ENCODE measurements at regions not wholly inside any gene's neighbourhood (a gene's known extent, or its start where the extent isn't known, plus 50 kb on each side); places are given as distances from the start of the nearest gene placed in this dataset.

DNA sequence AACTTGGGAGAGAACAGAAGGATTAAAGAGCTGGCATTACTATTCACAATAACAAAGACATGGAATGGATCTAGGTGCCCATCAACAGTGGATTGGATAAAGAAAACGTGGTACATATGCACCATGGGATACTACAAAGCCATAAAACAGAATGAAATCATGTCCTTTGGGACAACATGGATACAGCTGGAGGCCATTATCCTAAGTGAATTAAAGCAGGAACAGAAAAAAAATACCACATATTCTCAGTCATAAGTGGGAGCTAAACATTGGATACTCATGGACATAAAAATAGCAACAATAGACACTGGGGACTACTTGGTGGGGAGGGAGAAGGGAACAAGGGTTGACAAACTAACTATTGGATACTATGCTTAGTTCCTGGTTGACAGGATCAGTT lies 133.2 kb upstream of the ITGB1 start:
- H3K27me3 Mint-ChIP-seq (ENCODE audit: low read depth): peaks cover 3% of the 10 kb centered on the region

More for the DNA sequence above, 133.2 kb upstream of the ITGB1 start:
- H3K4me2 ChIP-seq (ENCODE audit: insufficient read depth, insufficient read length, low read length): no peak overlapping the region
- H3T11ph ChIP-seq (ENCODE audit: low read length): no peak overlapping the region
- no peak overlapping the region for H2BK20ac ChIP-seq (ENCODE audit: low read depth, low read length, poor library complexity, severe bottlenecking)
- H3K23me2 ChIP-seq (ENCODE audit: insufficient read length, low read depth, low read length, poor library complexity, severe bottlenecking): no peaks in the 10 kb centered on the region
- peaks cover 12% of the 10 kb centered on the region for H3K9me3 ChIP-seq (ENCODE audit: control insufficient read depth, low read depth, low read length)
- H2BK15ac ChIP-seq (ENCODE audit: low read depth, low read length): no peak overlapping the region
- H3K9ac ChIP-seq (ENCODE audit: extremely low read depth, insufficient read length, low read length): no peak overlapping the region
- H3K56ac ChIP-seq (ENCODE audit: insufficient read length, low read depth, low read length): no peak overlapping the region
- WGBS (ENCODE audit: extremely low coverage, insufficient read length, low lambda C conversion rate): no CpG with 5 or more reads among the region's 1 CpG
- no peak for DNase-seq
- H3K79me2 ChIP-seq (ENCODE audit: insufficient read depth, low read length): no peaks in the 10 kb centered on the region
- no peak overlapping the region for H4K8ac ChIP-seq (replicated peaks; ENCODE audit: insufficient read length, low read depth, low read length)
- Mint-ChIP-seq H3K4me3 (no peak overlapping the region), H3K27ac (no peak overlapping the region), H3K9me3 (peaks cover 24 to 30% of the 10 kb centered on the region in 2 experiments), H3K36me3 (ENCODE audit: insufficient read depth in 1 of 3, low read depth in 3 of 3) (peaks cover 17 to 32% (median 21%) of the 10 kb centered on the region in 3 experiments), H3K4me1 (peaks cover 9 to 10% of the 10 kb centered on the region in 2 experiments)
- no peaks in the 10 kb centered on the region for H4K20me1 ChIP-seq (ENCODE audit: control insufficient read depth, insufficient read depth, insufficient read length)
- 0 out of 2 replicates have a peak, but pooled peaks cover under 1% of the 10 kb centered on the region for H3K4me1 ChIP-seq (ENCODE audit: insufficient read depth, low read length)
- H2BK5ac ChIP-seq (ENCODE audit: insufficient read length, low read length): no peak overlapping the region
- H2AFZ ChIP-seq (ENCODE audit: low read length): no peak overlapping the region
- TF ChIP-seq, protein P1, sequence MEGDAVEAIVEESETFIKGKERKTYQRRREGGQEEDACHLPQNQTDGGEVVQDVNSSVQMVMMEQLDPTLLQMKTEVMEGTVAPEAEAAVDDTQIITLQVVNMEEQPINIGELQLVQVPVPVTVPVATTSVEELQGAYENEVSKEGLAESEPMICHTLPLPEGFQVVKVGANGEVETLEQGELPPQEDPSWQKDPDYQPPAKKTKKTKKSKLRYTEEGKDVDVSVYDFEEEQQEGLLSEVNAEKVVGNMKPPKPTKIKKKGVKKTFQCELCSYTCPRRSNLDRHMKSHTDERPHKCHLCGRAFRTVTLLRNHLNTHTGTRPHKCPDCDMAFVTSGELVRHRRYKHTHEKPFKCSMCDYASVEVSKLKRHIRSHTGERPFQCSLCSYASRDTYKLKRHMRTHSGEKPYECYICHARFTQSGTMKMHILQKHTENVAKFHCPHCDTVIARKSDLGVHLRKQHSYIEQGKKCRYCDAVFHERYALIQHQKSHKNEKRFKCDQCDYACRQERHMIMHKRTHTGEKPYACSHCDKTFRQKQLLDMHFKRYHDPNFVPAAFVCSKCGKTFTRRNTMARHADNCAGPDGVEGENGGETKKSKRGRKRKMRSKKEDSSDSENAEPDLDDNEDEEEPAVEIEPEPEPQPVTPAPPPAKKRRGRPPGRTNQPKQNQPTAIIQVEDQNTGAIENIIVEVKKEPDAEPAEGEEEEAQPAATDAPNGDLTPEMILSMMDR (conservative IDR thresholded peaks at IDR 0.05): no peak
- H3K27me3 ChIP-seq (ENCODE audit: insufficient read depth, low read length): no peaks in the 10 kb centered on the region
- no peak overlapping the region for H2BK120ac ChIP-seq (ENCODE audit: low read depth, low read length, poor library complexity, severe bottlenecking)
- no peak overlapping the region for H2BK12ac ChIP-seq (ENCODE audit: insufficient read length, low read depth, low read length)
- H3K18ac ChIP-seq (ENCODE audit: insufficient read length, low read depth, low read length): no peak overlapping the region
- H3K14ac ChIP-seq (ENCODE audit: insufficient read depth, low read length): no peak overlapping the region
- no peak overlapping the region for H3K27ac ChIP-seq (ENCODE audit: insufficient read length, low read depth, low read length)
- no peak overlapping the region for H2AK5ac ChIP-seq (ENCODE audit: insufficient read length, low read length)
- no peak overlapping the region for H4K5ac ChIP-seq (ENCODE audit: insufficient read length, low read depth, low read length)
- H3K79me1 ChIP-seq (ENCODE audit: insufficient read depth, low read depth, low read length, poor library complexity, severe bottlenecking): no peaks in the 10 kb centered on the region
- H3K23ac ChIP-seq (ENCODE audit: insufficient read length, low read depth, low read length): no peak overlapping the region
- no peak overlapping the region for H3K4ac ChIP-seq (ENCODE audit: low read depth, low read length)
- no peak overlapping the region for H4K91ac ChIP-seq (ENCODE audit: insufficient read length, low read depth, low read length)

All from H9 (cell line).